Urothelium cell line (cell line): ENCODE measurements at regions not wholly inside any gene's neighbourhood (a gene's known extent, or its start where the extent isn't known, plus 50 kb on each side); places are given as distances from the start of the nearest gene placed in this dataset.
"Not testable (repeated sequence)": the region's sequence is repeated elsewhere in the genome, so short reads cannot be mapped to it uniquely, and the experiment has no call there.

Source experiments
- DNase-seq: peaks from one replicate; pipeline ENCODE4 v3.0.0; 2011; ENCODE audit warnings: low spot score, mixed read lengths
- FAIRE-seq: peaks from 2 replicates; lab custom pipeline; 2011; peaks lifted over from hg19 to GRCh38; lab: Jason Lieb, UNC

GRCh38 chr4:119437515-119437914, 115.6 kb upstream of the FABP2 start:
- not testable (repeated sequence) for DNase-seq, FAIRE-seq

GRCh38 chr4:119408561-119409224, 86.8 kb upstream of the FABP2 start:
- DNase-seq, FAIRE-seq: not testable (repeated sequence)

DNA sequence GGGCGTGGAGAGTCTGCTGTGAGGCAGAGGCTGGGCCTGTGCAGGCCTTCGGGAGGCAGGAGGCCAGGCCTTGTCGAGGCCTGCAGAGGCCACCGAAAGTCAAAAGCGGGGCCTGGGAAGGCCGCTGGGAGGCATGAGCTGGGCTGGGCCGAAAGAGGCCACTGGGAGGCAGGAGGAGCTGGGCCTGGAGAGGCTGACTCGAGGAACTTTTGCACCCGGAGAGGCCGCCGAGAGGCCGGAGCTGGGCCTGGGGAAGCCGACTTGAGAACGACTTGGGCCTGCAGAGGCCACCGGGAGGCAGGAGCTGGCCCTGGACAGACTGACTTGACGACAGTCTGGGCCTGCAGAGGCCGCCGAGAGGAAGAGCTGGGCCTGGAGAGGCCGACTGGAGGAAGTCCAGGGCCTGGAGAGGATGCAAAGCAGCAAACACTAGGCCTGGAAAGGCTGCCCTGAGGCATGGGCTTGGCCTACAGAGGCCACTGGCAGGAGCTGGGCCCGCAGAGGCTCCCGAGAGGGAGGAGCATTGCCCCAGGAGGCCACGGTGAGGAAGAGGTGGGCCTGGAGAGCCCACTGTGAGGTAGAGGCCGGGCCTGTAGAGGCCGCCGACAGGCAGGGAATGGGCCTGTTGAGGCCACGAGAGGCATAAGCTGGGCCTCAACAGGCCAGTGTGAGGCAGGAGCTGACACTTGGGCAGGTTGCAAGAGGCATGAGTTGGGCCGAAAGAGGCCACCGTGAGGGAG, 85.0 kb upstream of the FABP2 start:
- not testable (repeated sequence) for FAIRE-seq, DNase-seq

DNA sequence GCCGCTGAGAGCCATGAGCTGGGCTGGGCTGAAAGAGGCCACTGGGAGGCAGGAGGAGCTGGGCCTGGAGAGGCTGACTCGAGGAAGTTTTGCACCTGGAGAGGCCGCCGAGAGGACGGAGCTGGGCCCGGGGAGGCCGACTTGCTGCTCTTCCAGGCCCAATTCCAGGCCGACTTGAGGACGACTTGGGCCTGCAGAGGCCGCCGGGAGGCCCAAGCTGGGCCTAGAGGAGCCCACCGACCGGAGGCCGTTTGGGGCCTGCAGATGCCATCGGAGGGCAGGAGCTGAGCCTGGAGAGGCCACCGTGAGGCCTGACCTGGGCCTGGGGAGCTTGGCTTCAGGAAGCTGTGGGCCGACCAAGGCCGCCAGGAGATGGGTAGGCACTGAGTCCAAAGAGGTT, 84.1 kb upstream of the FABP2 start:
- FAIRE-seq, DNase-seq: not testable (repeated sequence)

- DNase-seq, FAIRE-seq: not testable (repeated sequence)
Observed at GRCh38 chr4:119402322-119403308, 80.7 kb upstream of the FABP2 start.

- not testable (repeated sequence) for DNase-seq, FAIRE-seq
Observed at GRCh38 chr4:119395701-119396100, 73.8 kb upstream of the FABP2 start.

DNA sequence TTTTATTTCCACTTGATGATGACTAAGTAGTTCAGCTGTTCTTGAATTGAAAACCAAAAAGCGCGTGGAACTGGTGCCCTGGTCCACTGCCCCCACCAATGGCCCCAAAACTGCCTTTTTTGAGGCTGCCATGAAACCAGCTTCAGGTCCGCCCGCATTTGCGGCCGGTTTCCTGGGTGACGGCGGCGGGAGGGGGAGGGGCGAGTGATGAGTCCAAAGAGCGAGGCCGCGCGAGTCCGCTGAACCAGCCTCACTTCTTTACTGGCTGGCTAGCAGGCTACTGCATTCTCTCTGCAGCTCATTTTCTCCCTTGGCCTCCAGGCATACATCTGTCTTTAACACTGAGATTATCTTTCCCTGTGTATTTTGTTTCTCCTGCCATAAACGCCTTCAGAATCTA, 72.9 kb upstream of the FABP2 start:
- FAIRE-seq (no peak), DNase-seq (no peak)

GRCh38 chr4:119388791-119389190, 66.9 kb upstream of the FABP2 start:
- not testable (repeated sequence) for DNase-seq

GRCh38 chr4:119374616-119375015, 52.7 kb upstream of the FABP2 start:
- peak; percentile 66 for FAIRE-seq

More at GRCh38 chr4:119388791-119389190, 66.9 kb upstream of the FABP2 start:
- FAIRE-seq, result not testable (repeated sequence)

DNA sequence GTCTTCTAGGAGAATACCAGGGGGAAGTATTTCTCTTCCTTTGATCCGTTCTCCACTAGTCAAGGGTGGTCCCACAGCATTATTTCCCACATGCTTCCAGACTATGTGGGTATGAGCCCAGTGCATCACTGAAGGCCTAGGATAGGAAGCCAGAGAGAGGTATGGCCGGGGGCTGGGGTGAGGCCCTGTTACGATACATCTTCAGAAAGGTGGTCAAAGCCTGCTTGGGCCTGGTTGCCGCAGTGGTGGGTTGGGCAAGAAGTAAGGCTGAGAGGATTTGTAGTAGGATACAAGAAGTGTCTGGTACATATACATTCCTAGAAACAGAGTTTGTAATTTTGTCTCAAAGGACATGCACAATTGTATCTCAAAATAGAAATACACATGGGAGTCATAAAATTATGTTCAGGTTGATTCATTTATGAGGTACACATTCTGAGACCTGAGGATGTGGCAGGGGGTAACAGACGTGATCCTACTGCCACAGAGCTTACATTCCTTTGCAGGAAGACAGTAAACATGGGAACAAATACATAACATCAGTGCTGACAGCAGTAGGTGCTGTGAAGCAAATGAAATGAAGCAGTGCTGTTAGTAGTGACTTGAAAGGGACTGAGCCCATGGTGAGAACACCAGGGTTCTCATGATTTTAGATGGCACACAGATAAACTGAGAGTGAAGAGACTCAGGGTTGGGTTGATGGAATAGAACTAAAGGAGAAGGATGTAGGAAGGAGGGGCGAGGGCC, 50.6 kb upstream of the FABP2 start:
- FAIRE-seq, DNase-seq: not testable (repeated sequence)

More at GRCh38 chr4:119374616-119375015, 52.7 kb upstream of the FABP2 start:
- not testable (repeated sequence) for DNase-seq
